Amygdala (tissue), 56 donors: ENCODE measurements at regions not wholly inside any gene's neighbourhood (a gene's known extent, or its start where the extent isn't known, plus 50 kb on each side); places are given as distances from the start of the nearest gene placed in this dataset.
"Not testable (repeated sequence)": the region's sequence is repeated elsewhere in the genome, so short reads cannot be mapped to it uniquely, and the experiment has no call there.

Experiments
- DNase-seq, 56 donors: peaks; one replicate each; lab custom pipeline; 2025; lab: John Stamatoyannopoulos, UW

GRCh38 chr5:85375525-85375924, 990.8 kb upstream of the EDIL3 start:
- no peak for DNase-seq

GRCh38 chr5:85388770-85389169, 1004.1 kb upstream of the EDIL3 start:
- no peak for DNase-seq

- not testable (repeated sequence) for DNase-seq
These were observed 1007.6 kb upstream of the EDIL3 start for GRCh38 chr5:85392309-85392708.

- no peak for DNase-seq
These were observed 1010.8 kb upstream of the EDIL3 start for GRCh38 chr5:85395526-85395925.

GRCh38 chr5:85397451-85397850, 1012.8 kb upstream of the EDIL3 start:
- DNase-seq, result no peak

GRCh38 chr5:85428426-85428934, 1043.8 kb upstream of the EDIL3 start:
- DNase-seq, result no peak

- DNase-seq, result not testable (repeated sequence)
These were observed 1047.0 kb upstream of the EDIL3 start for GRCh38 chr5:85431726-85432125.

- DNase-seq, result no peak
These were observed 1056.5 kb upstream of the EDIL3 start for GRCh38 chr5:85441156-85441555.

- no peak for DNase-seq
These were observed 1057.2 kb upstream of the EDIL3 start for GRCh38 chr5:85441853-85442252.

GRCh38 chr5:85452322-85453025, 1067.8 kb upstream of the EDIL3 start:
- no peak for DNase-seq

GRCh38 chr5:85453026-85453349, 1068.3 kb upstream of the EDIL3 start:
- DNase-seq, result no peak

GRCh38 chr5:85458319-85458718, 1073.6 kb upstream of the EDIL3 start:
- DNase-seq, result no peak

- DNase-seq, result no peak
These were observed 1078.3 kb upstream of the EDIL3 start for GRCh38 chr5:85462957-85463356.

- DNase-seq, result no peak
These were observed 1081.7 kb upstream of the EDIL3 start for GRCh38 chr5:85466423-85466822.

GRCh38 chr5:85472749-85473148, 1088.1 kb upstream of the EDIL3 start:
- DNase-seq, result no peak

GRCh38 chr5:85475151-85475550, 1090.5 kb upstream of the EDIL3 start:
- DNase-seq, result not testable (repeated sequence)

GRCh38 chr5:85476617-85477016, 1091.9 kb upstream of the EDIL3 start:
- no peak for DNase-seq

- no peak for DNase-seq
These were observed 1095.2 kb upstream of the EDIL3 start for GRCh38 chr5:85479849-85480248.

GRCh38 chr5:85484982-85485574, 1100.4 kb upstream of the EDIL3 start:
- no peak for DNase-seq

- no peak for DNase-seq
These were observed 1103.6 kb upstream of the EDIL3 start for GRCh38 chr5:85488295-85488694.

GRCh38 chr5:85500869-85501268, 1116.2 kb upstream of the EDIL3 start:
- DNase-seq, result no peak

- DNase-seq, result peak in 1 of 56 donors; percentile 0
These were observed 1104.8 kb upstream of the COX7C start for GRCh38 chr5:85512896-85513295.
